ENCODE measurements at regions not wholly inside any gene's neighbourhood (a gene's known extent, or its start where the extent isn't known, plus 50 kb on each side); places are given as distances from the start of the nearest gene placed in this dataset.

DNA sequence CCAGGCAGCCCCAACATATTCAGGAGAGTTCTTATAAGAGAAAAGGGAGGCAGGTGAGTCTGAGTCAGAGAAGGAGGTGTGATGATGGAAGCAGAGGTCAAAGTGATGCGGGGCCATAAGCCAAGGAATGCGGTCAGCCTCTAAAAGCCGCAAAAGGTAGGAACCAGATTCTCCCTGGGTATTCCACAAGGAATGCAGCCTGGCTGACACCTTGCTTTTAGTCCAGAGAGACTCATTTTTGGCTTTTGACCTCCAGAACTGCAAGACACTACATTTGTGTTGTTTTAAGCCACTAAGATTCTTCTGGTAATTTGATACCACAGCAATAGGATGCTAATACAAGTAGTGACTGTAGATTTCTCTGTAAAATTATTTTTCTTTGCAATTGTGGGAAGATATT is 151.5 kb upstream of the EEPD1 start:
- no peak overlapping the region for H3K4me3 ChIP-seq (ENCODE audit: low read depth in 1 of 3, low read length in 3 of 3)
- H3K4me1 ChIP-seq (ENCODE audit: control insufficient read depth in 3 of 3, insufficient read depth in 2 of 3, low read depth in 1 of 3, low read length in 2 of 3), result no peaks in the 10 kb centered on the region
- no peaks in the 10 kb centered on the region for H3K27me3 ChIP-seq (ENCODE audit: control insufficient read depth in 3 of 3, insufficient read depth in 3 of 3, low read length in 3 of 3)
- DNase-seq, result no peak
- WGBS, 3 donors, result 94 to 97% (median 96%) methylated on average over 3 of the region's 3 CpGs
- peaks cover 0 to 6% of the 10 kb centered on the region in 2 donors for H3K9me3 ChIP-seq (ENCODE audit: control insufficient read depth in 2 of 2, insufficient read depth in 1 of 2, low read depth in 1 of 2, low read length in 1 of 2)
- FAIRE-seq, result no peak
- H3K36me3 ChIP-seq (ENCODE audit: control insufficient read depth in 3 of 3, insufficient read depth in 2 of 3, low read depth in 1 of 3, low read length in 3 of 3), result no peaks in the 10 kb centered on the region
- H3K27ac ChIP-seq (ENCODE audit: low read depth in 1 of 3, low read length in 2 of 3), result no peak overlapping the region

- FAIRE-seq (no peak), DNase-seq (peak in 1 of 2 donors; percentile 12)
- Histone ChIP-seq H3K27ac (ENCODE audit: low read depth in 1 of 3, low read length in 2 of 3) (no peak overlapping the region), H3K36me3 (ENCODE audit: control insufficient read depth in 3 of 3, insufficient read depth in 2 of 3, low read depth in 1 of 3, low read length in 3 of 3) (no peaks in the 10 kb centered on the region), H3K27me3 (ENCODE audit: control insufficient read depth in 3 of 3, insufficient read depth in 3 of 3, low read length in 3 of 3) (no peaks in the 10 kb centered on the region), H3K4me1 (ENCODE audit: control insufficient read depth in 3 of 3, insufficient read depth in 2 of 3, low read depth in 1 of 3, low read length in 2 of 3) (no peaks in the 10 kb centered on the region), H3K4me3 (ENCODE audit: low read depth in 1 of 3, low read length in 3 of 3) (no peak overlapping the region), H3K9me3 (ENCODE audit: control insufficient read depth in 2 of 2, insufficient read depth in 1 of 2, low read depth in 1 of 2, low read length in 1 of 2) (peaks cover 0 to 6% of the 10 kb centered on the region in 2 donors)
- 60 to 79% (median 61%) methylated on average over 2 of the region's 2 CpGs for WGBS, 3 donors
These were observed 150.2 kb upstream of the EEPD1 start for GRCh38 chr7:36002900-36003299.

DNA sequence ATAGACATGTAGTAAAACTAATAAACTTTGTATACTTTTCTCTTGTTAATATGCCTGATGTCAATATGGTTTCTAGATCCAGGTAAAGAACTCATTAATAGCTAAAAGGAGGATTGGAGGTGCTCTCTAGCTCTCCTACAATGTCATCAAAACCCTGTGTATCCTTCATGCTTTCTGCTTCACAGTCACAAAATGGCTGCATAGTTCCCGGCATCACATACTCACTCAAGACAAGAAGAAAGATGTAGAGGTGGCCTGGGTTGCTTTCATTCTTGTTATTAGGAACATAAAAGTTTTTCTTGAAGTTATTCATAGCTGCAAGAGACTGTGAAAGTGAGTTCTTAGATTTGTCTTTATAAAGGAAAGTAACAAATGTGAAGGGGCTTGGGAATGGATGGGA is 149.7 kb upstream of the EEPD1 start:
- no peaks in the 10 kb centered on the region for H3K4me1 ChIP-seq (ENCODE audit: control insufficient read depth in 3 of 3, insufficient read depth in 2 of 3, low read depth in 1 of 3, low read length in 2 of 3)

DNA sequence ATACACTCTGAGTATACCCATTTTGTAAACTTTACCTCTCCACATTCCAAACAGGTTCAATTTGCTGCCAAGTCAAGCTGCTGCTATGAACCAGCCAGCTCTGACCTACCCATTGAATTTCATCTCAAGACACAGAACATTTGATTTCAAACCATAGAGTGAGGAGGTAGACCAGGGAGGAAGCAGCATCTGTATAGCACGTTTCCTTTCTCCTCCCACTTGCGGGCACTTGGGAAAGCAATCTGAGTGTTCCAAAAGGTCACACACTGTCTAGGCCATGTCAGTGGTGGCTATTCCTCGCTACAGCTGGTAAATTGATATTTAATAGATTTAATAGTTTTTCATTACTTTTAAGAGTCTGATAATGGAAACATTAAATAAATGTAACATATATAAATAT is 147.8 kb upstream of the EEPD1 start:
- Histone ChIP-seq H3K9me3 (ENCODE audit: control insufficient read depth in 2 of 2, insufficient read depth in 1 of 2, low read depth in 1 of 2, low read length in 1 of 2) (peaks cover 0 to 6% of the 10 kb centered on the region in 2 donors), H3K4me1 (ENCODE audit: control insufficient read depth in 3 of 3, insufficient read depth in 2 of 3, low read depth in 1 of 3, low read length in 2 of 3) (no peaks in the 10 kb centered on the region), H3K27ac (ENCODE audit: low read depth in 1 of 3, low read length in 2 of 3) (no peak overlapping the region), H3K4me3 (ENCODE audit: low read depth in 1 of 3, low read length in 3 of 3) (no peak overlapping the region), H3K27me3 (ENCODE audit: control insufficient read depth in 3 of 3, insufficient read depth in 3 of 3, low read length in 3 of 3) (no peaks in the 10 kb centered on the region), H3K36me3 (ENCODE audit: control insufficient read depth in 3 of 3, insufficient read depth in 2 of 3, low read depth in 1 of 3, low read length in 3 of 3) (no peaks in the 10 kb centered on the region)
- WGBS, 3 donors, result 66 to 81% (median 71%) methylated on average over 3 of the region's 3 CpGs
- FAIRE-seq, result no peak
- DNase-seq, result no peak

More for the DNA sequence above, 149.7 kb upstream of the EEPD1 start:
- H3K27ac ChIP-seq (ENCODE audit: low read depth in 1 of 3, low read length in 2 of 3), result no peak overlapping the region
- no peaks in the 10 kb centered on the region for H3K27me3 ChIP-seq (ENCODE audit: control insufficient read depth in 3 of 3, insufficient read depth in 3 of 3, low read length in 3 of 3)
- H3K4me3 ChIP-seq (ENCODE audit: low read depth in 1 of 3, low read length in 3 of 3), result no peak overlapping the region
- FAIRE-seq (no peak), DNase-seq (no peak)
- peaks cover 0 to 6% of the 10 kb centered on the region in 2 donors for H3K9me3 ChIP-seq (ENCODE audit: control insufficient read depth in 2 of 2, insufficient read depth in 1 of 2, low read depth in 1 of 2, low read length in 1 of 2)
- H3K36me3 ChIP-seq (ENCODE audit: control insufficient read depth in 3 of 3, insufficient read depth in 2 of 3, low read depth in 1 of 3, low read length in 3 of 3), result no peaks in the 10 kb centered on the region
- WGBS, 3 donors, result 95 to 98% (median 96%) methylated on average over 1 of the region's 1 CpG

- no peaks in the 10 kb centered on the region for H3K36me3 ChIP-seq (ENCODE audit: control insufficient read depth in 3 of 3, insufficient read depth in 2 of 3, low read depth in 1 of 3, low read length in 3 of 3)
- DNase-seq (no peak), FAIRE-seq (no peak)
- H3K4me1 ChIP-seq (ENCODE audit: control insufficient read depth in 3 of 3, insufficient read depth in 2 of 3, low read depth in 1 of 3, low read length in 2 of 3), result no peaks in the 10 kb centered on the region
- no peak overlapping the region for H3K27ac ChIP-seq (ENCODE audit: low read depth in 1 of 3, low read length in 2 of 3)
- no peaks in the 10 kb centered on the region for H3K27me3 ChIP-seq (ENCODE audit: control insufficient read depth in 3 of 3, insufficient read depth in 3 of 3, low read length in 3 of 3)
- H3K4me3 ChIP-seq (ENCODE audit: low read depth in 1 of 3, low read length in 3 of 3), result no peak overlapping the region
- H3K9me3 ChIP-seq (ENCODE audit: control insufficient read depth in 2 of 2, insufficient read depth in 1 of 2, low read depth in 1 of 2, low read length in 1 of 2), result peaks cover 0 to 6% of the 10 kb centered on the region in 2 donors
These were observed 147.2 kb upstream of the EEPD1 start for GRCh38 chr7:36005876-36006275.

DNA sequence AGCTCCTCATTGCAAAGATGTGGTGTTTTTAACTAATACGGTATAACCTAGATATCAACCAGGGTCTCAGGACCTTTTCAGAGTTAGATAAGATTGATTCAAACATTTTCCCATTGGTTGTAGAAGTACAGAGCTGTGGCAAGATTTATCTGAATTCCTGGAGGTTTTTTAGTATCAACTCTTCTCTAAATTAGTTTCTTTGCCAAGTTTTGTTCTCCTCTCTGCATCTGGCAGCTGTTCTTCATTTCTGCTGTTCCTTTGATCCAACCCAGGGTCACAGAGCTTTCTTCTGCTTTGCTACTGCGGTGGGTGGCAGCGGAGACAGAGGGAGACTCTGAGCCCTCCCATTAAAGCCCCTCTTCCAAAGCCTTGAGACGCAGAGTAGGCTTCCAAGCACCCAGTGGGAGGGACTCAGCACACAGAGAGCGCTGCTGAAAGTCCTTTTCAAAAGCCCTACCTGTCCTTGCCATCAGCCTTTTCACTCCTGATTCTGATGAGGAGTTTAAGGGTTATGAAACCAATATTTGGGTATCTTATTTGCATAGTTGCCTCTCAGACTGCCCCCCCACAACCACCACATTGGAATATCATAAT is 146.3 kb upstream of the EEPD1 start:
- H3K4me1 ChIP-seq (ENCODE audit: control insufficient read depth in 3 of 3, insufficient read depth in 2 of 3, low read depth in 1 of 3, low read length in 2 of 3), result no peaks in the 10 kb centered on the region

GRCh38 chr7:36010656-36011587 is 142.1 kb upstream of the EEPD1 start:
- Histone ChIP-seq H3K27me3 (ENCODE audit: control insufficient read depth in 3 of 3, insufficient read depth in 3 of 3, low read length in 3 of 3) (no peaks in the 10 kb centered on the region), H3K9me3 (ENCODE audit: control insufficient read depth in 2 of 2, insufficient read depth in 1 of 2, low read depth in 1 of 2, low read length in 1 of 2) (no peaks in the 10 kb centered on the region), H3K4me3 (ENCODE audit: low read depth in 1 of 3, low read length in 3 of 3) (no peak overlapping the region), H3K4me1 (ENCODE audit: control insufficient read depth in 3 of 3, insufficient read depth in 2 of 3, low read depth in 1 of 3, low read length in 2 of 3) (no peaks in the 10 kb centered on the region), H3K27ac (ENCODE audit: low read depth in 1 of 3, low read length in 2 of 3) (no peak overlapping the region), H3K36me3 (ENCODE audit: control insufficient read depth in 3 of 3, insufficient read depth in 2 of 3, low read depth in 1 of 3, low read length in 3 of 3) (no peaks in the 10 kb centered on the region)
- WGBS, 3 donors, result 86 to 90% (median 89%) methylated on average over 11 of the region's 11 CpGs
- DNase-seq, result no peak
- FAIRE-seq, result no peak

More for the DNA sequence above, 146.3 kb upstream of the EEPD1 start:
- FAIRE-seq, result no peak
- Histone ChIP-seq H3K27me3 (ENCODE audit: control insufficient read depth in 3 of 3, insufficient read depth in 3 of 3, low read length in 3 of 3) (no peaks in the 10 kb centered on the region), H3K9me3 (ENCODE audit: control insufficient read depth in 2 of 2, insufficient read depth in 1 of 2, low read depth in 1 of 2, low read length in 1 of 2) (no peaks in the 10 kb centered on the region), H3K4me3 (ENCODE audit: low read depth in 1 of 3, low read length in 3 of 3) (no peak overlapping the region), H3K36me3 (ENCODE audit: control insufficient read depth in 3 of 3, insufficient read depth in 2 of 3, low read depth in 1 of 3, low read length in 3 of 3) (no peaks in the 10 kb centered on the region), H3K27ac (ENCODE audit: low read depth in 1 of 3, low read length in 2 of 3) (no peak overlapping the region)
- DNase-seq, result no peak
- 83 to 96% (median 87%) methylated on average over 5 of the region's 5 CpGs for WGBS, 3 donors

DNA sequence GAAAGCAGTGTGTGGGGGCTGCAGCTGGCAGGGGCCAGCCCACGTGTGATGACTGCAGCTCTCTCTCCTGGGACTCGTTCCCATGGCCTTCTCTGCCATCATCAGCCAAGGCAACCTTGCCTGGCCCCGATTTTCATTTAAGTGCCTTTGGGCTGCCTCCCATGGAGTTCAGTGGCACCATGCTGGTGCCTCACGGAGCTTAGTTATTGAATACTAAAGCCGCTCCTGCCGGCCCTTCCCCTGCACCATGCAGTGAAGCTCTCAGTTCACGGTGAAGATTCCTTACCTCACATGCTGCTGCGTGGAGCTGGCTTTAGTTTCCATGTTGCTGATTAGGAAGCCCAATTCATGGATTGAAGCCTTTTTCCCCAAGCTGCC is 141.5 kb upstream of the EEPD1 start:
- Histone ChIP-seq H3K27ac (ENCODE audit: low read depth in 1 of 3, low read length in 2 of 3) (no peak overlapping the region), H3K4me3 (ENCODE audit: low read depth in 1 of 3, low read length in 3 of 3) (no peak overlapping the region), H3K9me3 (ENCODE audit: control insufficient read depth in 2 of 2, insufficient read depth in 1 of 2, low read depth in 1 of 2, low read length in 1 of 2) (peaks cover 0 to 3% of the 10 kb centered on the region in 2 donors), H3K27me3 (ENCODE audit: control insufficient read depth in 3 of 3, insufficient read depth in 3 of 3, low read length in 3 of 3) (no peaks in the 10 kb centered on the region), H3K36me3 (ENCODE audit: control insufficient read depth in 3 of 3, insufficient read depth in 2 of 3, low read depth in 1 of 3, low read length in 3 of 3) (no peaks in the 10 kb centered on the region), H3K4me1 (ENCODE audit: control insufficient read depth in 3 of 3, insufficient read depth in 2 of 3, low read depth in 1 of 3, low read length in 2 of 3) (no peaks in the 10 kb centered on the region)
- FAIRE-seq, result no peak
- 69 to 74% (median 69%) methylated on average over 8 of the region's 8 CpGs for WGBS, 3 donors
- no peak for DNase-seq
